Kidney glomerular epithelial cell (primary cell): ENCODE measurements at regions not wholly inside any gene's neighbourhood (a gene's known extent, or its start where the extent isn't known, plus 50 kb on each side); places are given as distances from the start of the nearest gene placed in this dataset.

Experiments
- DNase-seq: peaks from one replicate; lab custom pipeline; 2025; lab: John Stamatoyannopoulos, UW

DNA sequence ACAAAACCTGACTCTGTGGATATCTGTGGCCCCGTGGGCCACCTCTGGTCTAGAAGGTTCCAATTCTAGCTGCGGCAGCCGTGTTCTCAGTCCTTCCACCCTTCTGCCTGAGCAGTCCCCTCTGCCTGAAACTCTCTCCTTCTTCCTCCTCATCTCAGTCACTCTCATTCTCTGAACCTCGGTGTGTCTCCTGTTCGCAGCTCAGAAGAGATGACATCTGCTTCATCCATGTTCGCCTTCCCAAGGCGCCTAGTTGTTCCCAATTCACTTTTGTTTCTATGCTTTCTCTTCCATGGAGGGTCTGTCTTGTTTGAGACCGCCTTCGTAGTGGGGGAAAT is 95.5 kb downstream of the CEBPB start:
- DNase-seq: no peak

DNA sequence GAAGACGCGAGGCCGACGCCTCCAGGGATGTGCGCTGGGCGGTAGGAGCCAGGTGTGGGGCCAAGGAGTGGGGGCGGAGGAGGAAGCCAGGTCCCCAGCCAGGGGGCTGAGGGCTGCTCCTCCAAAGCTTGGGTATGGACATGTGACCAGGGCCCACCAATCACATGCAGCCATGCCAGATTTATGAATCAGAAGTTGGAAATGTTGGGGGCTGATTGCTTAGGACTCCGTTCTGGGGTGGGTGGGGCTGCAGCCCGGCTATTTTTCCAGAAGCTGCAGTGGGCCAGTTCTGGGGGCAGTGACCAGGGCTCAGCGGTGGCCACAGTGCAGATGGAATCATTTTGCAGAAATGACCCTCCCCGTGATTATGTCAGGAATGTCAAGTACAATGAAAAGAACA is 96.0 kb downstream of the CEBPB start:
- peak; percentile 58 for DNase-seq

DNA sequence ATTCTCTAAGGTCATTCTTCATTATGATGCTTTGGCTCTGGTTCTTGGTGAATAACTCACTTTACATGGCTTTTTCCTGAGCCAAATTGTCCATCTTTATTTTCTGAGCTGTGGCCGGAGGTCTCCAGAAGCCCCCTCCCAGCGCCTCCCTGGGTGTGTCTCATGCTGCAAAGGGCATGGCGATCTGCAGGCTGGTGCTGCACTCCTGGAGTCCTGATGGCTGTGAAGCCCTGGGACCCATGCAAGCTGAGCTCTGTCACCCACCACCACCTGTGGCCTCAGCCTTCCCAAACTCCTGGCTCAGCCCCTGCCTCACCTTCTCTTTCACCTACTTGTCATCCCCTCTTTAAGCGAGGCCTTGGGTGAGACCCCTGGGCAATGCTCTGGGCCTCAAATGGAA is 96.9 kb downstream of the CEBPB start:
- DNase-seq: no peak

DNA sequence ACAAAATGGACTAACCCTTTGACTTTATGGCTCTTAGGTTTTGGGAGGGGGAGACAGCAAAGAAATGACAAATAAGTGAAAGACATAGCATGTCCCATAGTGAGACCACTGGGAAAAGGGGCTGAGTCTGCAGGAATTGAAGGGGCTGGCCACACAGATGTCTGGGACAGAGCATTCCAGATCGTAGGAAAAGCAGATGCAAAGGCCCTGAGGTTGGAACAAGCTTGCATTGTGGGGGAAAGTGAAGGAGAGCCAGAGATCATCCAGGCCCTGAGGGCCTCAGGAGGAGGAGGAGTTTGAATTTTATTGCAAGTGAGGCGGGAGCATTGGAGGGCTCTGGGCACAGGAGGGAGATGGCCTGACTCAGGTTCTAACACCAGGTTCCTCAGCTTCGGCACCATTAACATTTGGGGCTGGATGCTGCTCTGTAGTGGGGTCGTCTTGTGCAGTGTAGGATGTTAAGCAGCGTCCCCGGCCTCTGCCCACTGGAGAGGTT is 97.5 kb downstream of the CEBPB start:
- DNase-seq: no peak

- DNase-seq: no peak
Observed at GRCh38 chr20:50289581-50289980, 99.0 kb downstream of the CEBPB start.

DNA sequence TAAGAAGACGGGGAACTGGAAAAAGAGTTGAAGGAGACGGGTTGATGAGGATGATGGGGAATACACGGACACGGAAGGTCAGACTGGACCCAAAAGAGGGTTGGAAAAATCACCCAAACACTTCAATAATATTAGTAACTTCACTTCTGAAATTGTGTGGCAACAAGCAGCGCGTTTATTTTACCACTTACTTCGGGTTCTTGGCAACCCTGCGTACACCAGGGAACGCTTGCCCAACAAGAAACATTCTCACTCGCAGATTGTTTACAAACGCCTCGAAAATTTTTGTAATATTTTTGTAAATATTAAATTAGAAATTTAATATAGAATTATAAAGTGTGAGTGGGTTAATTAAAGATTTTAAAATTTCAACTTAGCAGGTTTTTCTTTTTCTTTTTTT is 99.5 kb downstream of the CEBPB start:
- DNase-seq: no peak

- no peak for DNase-seq
Observed at GRCh38 chr20:50290808-50291207, 100.2 kb downstream of the CEBPB start.

- no peak for DNase-seq
Observed at GRCh38 chr20:50291254-50292078, 100.8 kb downstream of the CEBPB start.

GRCh38 chr20:50292079-50292590 is 101.5 kb downstream of the CEBPB start:
- DNase-seq: no peak

DNA sequence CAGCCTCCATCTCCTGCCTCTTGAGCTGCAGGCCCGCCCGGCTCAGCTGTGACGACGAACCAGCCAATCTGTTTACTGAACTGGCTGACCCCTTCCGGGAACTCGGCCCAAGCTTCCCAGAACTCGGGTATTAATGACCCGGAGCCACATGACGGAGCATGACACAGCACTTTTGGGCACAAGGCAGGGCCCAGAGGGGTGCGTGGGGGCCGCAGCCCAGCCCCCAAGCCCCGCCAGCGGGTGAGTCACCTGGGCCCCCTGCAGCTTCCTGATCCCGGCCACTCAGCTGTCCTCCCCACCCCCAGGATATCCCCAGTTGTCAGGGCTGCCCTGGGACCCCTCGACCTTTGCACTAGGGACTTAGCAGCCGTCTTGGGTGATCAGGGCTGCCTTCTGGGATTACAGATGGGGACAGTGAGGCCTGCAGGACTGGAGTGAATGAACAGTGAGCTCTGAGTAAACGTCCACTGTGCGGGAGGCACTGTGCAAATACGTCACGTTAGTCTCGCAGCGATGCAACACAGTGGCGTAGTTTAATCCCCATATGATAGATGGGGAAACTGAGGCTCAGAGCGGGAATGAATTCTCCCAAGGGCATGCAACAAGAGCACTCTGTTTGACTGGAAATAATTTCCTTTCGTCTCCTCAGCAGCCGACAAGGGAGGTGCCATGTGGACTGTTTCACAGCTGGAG is 102.1 kb downstream of the CEBPB start:
- peak; percentile 84 for DNase-seq

DNA sequence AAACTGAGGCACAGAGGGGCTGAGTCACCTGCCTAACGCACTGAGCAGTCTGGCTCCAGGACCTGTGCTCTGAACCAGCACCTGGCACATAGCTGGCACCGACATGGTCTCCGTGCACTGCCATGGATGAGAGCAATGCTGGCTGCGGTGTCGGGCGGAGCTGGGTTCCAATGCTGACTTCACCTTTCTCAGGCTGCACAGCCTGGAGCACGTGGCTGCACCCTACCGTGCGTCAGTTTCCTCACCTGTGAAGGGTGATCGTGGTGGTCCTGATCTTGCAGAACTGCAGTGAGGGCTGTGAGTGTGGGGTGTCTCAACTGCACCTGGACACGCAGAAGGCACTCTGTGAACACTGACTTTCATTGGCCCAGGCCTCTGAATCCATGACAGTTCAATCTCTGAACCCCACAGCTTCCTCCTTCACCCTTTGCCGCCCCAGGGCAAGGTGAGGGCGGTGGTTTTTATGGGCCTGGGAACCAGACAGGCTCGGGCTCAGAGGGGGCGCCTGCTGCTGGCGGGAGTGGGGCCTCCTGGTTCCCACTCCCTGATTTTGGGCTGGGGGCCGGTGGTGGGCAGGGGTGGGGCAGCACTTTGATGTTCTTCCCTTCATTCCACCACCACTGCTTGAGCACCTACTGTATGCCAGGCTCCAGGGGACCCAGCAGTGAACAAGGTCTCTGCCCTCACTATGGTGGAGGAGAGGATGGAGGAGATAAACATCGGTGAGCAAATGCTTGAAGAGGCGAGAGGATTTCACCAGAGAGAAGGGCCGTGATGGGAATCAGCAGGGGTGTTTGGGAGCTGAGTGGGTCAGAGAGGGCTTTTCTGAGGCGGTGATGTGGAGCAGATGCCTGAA is 102.9 kb downstream of the CEBPB start:
- no peak for DNase-seq

GRCh38 chr20:50294164-50295088 is 103.8 kb downstream of the CEBPB start:
- DNase-seq: no peak

DNA sequence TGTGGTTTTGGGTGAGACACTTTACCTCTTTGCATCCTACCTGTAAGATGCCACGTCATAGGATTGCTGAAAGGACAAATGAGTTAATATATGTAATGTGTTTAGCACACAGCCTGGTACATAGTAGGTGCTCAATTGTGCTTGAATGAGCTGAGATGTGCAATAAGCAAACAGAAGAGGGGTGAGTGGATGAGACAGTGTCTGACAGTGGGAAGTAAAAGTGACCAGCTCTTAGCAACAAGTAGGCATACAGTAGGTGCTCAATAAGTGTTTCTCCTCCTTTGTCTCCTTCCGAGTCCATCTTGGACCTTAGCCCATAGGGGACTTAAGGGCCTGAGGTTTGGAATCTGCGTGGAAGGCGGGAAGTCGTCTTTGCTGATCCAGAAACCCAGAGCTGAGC is 104.7 kb downstream of the CEBPB start:
- no peak for DNase-seq

- DNase-seq: no peak
Observed at GRCh38 chr20:50295762-50296449, 105.3 kb downstream of the CEBPB start.

GRCh38 chr20:50296450-50297375 is 106.1 kb downstream of the CEBPB start:
- no peak for DNase-seq

GRCh38 chr20:50297498-50298376 is 107.1 kb downstream of the CEBPB start:
- no peak for DNase-seq

GRCh38 chr20:50298554-50299324 is 108.1 kb downstream of the CEBPB start:
- no peak for DNase-seq

- DNase-seq: no peak
Observed at GRCh38 chr20:50299325-50299629, 108.6 kb downstream of the CEBPB start.
